DND-41 (cell line): ENCODE measurements at regions not wholly inside any gene's neighbourhood (a gene's known extent, or its start where the extent isn't known, plus 50 kb on each side); places are given as distances from the start of the nearest gene placed in this dataset.

Experiments used
- EZH2 ChIP-seq: IDR thresholded peaks from 3 replicates; pipeline ENCODE4 v1.6.1; 2012; ENCODE audit warnings: borderline replicate concordance, low read depth, mild to moderate bottlenecking, moderate library complexity, low read length, inconsistent platforms; ENCODE audit not compliant: severe bottlenecking
- TF ChIP-seq, protein P1 (sequence below): IDR thresholded peaks from 2 replicates; pipeline ENCODE4 v1.5.1; 2012; ENCODE audit warnings: borderline replicate concordance, low read length, moderate library complexity, mild to moderate bottlenecking; ENCODE audit not compliant: poor library complexity, severe bottlenecking; ENCODE audit errors: extremely low read depth

DNA sequence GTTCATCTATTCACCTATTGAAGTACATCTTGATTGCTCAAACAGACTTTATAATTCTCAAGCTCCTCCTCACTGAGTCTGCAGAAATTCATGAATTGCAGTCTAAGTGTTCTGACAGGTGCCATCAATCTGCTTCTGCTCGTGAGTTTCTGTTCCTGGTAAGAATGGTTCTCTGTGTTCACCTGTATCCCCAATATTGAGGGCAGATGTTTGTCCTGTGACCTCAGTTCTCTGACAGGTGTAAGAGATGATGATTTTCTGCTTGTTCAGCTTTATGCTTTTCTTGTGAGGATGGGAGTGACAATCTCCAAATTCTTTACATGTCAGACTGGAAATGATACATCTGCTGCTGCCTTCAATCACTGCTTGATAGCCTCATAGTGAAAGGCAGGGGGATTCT lies 736.9 kb upstream of the COBL start:
- TF ChIP-seq, protein P1, sequence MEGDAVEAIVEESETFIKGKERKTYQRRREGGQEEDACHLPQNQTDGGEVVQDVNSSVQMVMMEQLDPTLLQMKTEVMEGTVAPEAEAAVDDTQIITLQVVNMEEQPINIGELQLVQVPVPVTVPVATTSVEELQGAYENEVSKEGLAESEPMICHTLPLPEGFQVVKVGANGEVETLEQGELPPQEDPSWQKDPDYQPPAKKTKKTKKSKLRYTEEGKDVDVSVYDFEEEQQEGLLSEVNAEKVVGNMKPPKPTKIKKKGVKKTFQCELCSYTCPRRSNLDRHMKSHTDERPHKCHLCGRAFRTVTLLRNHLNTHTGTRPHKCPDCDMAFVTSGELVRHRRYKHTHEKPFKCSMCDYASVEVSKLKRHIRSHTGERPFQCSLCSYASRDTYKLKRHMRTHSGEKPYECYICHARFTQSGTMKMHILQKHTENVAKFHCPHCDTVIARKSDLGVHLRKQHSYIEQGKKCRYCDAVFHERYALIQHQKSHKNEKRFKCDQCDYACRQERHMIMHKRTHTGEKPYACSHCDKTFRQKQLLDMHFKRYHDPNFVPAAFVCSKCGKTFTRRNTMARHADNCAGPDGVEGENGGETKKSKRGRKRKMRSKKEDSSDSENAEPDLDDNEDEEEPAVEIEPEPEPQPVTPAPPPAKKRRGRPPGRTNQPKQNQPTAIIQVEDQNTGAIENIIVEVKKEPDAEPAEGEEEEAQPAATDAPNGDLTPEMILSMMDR, result no peak
- TF ChIP-seq EZH2, result no peak
